Esophagus muscularis mucosa (tissue), 3 donors: ENCODE measurements at regions not wholly inside any gene's neighbourhood (a gene's known extent, or its start where the extent isn't known, plus 50 kb on each side); places are given as distances from the start of the nearest gene placed in this dataset.
"Not testable (repeated sequence)": the region's sequence is repeated elsewhere in the genome, so short reads cannot be mapped to it uniquely, and the experiment has no call there.

Experiments
- POLR2A ChIP-seq: fragments of 450-650 bp; IDR thresholded peaks from one replicate; pipeline ENCODE4 v1.6.1; 2017; ENCODE audit warnings: antibody characterized with exemption, moderate library complexity, mild to moderate bottlenecking, low read depth
- TF ChIP-seq, protein P1 (sequence below), 3 experiments: fragments of 200-600 bp in 2 of 3; fragments of 450-650 bp in 1 of 3; sonication (generic) in 2 of 3; IDR thresholded peaks; one replicate each; pipeline ENCODE4 v1.5.1; 2017 to 2019; ENCODE audit warnings: antibody characterized with exemption in 3 of 3, mild to moderate bottlenecking in 2 of 3, moderate library complexity in 1 of 3

- TF ChIP-seq, protein P1, sequence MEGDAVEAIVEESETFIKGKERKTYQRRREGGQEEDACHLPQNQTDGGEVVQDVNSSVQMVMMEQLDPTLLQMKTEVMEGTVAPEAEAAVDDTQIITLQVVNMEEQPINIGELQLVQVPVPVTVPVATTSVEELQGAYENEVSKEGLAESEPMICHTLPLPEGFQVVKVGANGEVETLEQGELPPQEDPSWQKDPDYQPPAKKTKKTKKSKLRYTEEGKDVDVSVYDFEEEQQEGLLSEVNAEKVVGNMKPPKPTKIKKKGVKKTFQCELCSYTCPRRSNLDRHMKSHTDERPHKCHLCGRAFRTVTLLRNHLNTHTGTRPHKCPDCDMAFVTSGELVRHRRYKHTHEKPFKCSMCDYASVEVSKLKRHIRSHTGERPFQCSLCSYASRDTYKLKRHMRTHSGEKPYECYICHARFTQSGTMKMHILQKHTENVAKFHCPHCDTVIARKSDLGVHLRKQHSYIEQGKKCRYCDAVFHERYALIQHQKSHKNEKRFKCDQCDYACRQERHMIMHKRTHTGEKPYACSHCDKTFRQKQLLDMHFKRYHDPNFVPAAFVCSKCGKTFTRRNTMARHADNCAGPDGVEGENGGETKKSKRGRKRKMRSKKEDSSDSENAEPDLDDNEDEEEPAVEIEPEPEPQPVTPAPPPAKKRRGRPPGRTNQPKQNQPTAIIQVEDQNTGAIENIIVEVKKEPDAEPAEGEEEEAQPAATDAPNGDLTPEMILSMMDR (IDR thresholded peaks at IDR 0.05): peak in 2 of 3 experiments; percentile 16 to 21
- not testable (repeated sequence) for TF ChIP-seq POLR2A
These were observed 296.6 kb downstream of the ZNF37A start for GRCh38 chr10:38390725-38391124.
